K562 (cell line): ENCODE measurements at regions not wholly inside any gene's neighbourhood (a gene's known extent, or its start where the extent isn't known, plus 50 kb on each side); places are given as distances from the start of the nearest gene placed in this dataset.

Experiments used
- ATAC-seq: fragments of 200-7000 bp; cut with Tn5 transposase; 3 replicates; pipeline ENCODE4 v1.9.1; 2020; ENCODE audit warnings: moderate library complexity
- BruUV-seq: library from RNA; stranded (reverse); fragments of 400-500 nt; replicated peaks from 2 replicates; lab custom pipeline; 2021; lab: Mats Ljungman, UMichigan
- CTCF ChIA-PET: fragments of 300-600 bp; formaldehyde crosslinking; extraction: SDS; loops from one replicate; lab custom pipeline; 2021; ENCODE audit warnings: low intra/inter-chr PET ratio; lab: Yijun Ruan, JAX
- POLR2A ChIA-PET: fragments of 300-600, 350-650 bp; sonication (Branson Sonifier 250); formaldehyde crosslinking; extraction: SDS; loops from one replicate; lab custom pipeline; 2021; ENCODE audit warnings: antibody characterized with exemption, inconsistent platforms; lab: Yijun Ruan, JAX
- DNase-seq, 4 experiments: peaks; one replicate each; pipeline versions ENCODE4 v3.0.0 to v3.0.0-alpha.2; 2011 to 2018; ENCODE audit warnings: low spot score in 3 of 4, mixed read lengths in 3 of 4; ENCODE audit errors: extremely low read depth in 1 of 4
- FAIRE-seq: peaks from 2 replicates; lab custom pipeline; 2011; peaks lifted over from hg19 to GRCh38; lab: Jason Lieb, UNC
- H2AFZ ChIP-seq: 2 replicates; pipeline ENCODE4 v1.6.0; 2011; ENCODE audit warnings: low read depth, low read length, control low read depth, inconsistent platforms
- H3K27ac ChIP-seq: fragments of 200-600 bp; 3 replicates; pipeline ENCODE4 v1.8.0; 2011; ENCODE audit warnings: low read depth, mild to moderate bottlenecking, control low read depth, inconsistent platforms, low read length, moderate library complexity, mixed read lengths; ENCODE audit errors: extremely low read depth
- H3K27me3 ChIP-seq, 2 experiments: fragments of 300-600 bp in 1 of 2; 2 replicates in 1 of 2; 3 replicates in 1 of 2; pipeline versions ENCODE4 v1.6.0 to v1.8.0; 2011; ENCODE audit warnings: inconsistent platforms in 2 of 2, low read length in 2 of 2, mild to moderate bottlenecking in 1 of 2, mixed read lengths in 1 of 2, moderate library complexity in 1 of 2; ENCODE audit not compliant: control insufficient read depth in 2 of 2, insufficient read depth in 2 of 2
- H3K36me3 ChIP-seq: fragments of 300-600 bp; 3 replicates; pipeline ENCODE4 v1.8.0; 2011; ENCODE audit warnings: mild to moderate bottlenecking, low read length, inconsistent platforms; ENCODE audit not compliant: control insufficient read depth, insufficient read depth
- H3K4me1 ChIP-seq, 2 experiments: fragments of 200-600 bp in 1 of 2; replicated peaks in 1 of 2; 2 replicates in 1 of 2; 3 replicates in 1 of 2; pipeline versions ENCODE4 v1.5.1 to v1.8.0; 2011; ENCODE audit warnings: inconsistent platforms in 2 of 2, low read length in 2 of 2, mild to moderate bottlenecking in 1 of 2, mixed read lengths in 1 of 2, moderate library complexity in 1 of 2; ENCODE audit not compliant: control insufficient read depth in 2 of 2, insufficient read depth in 2 of 2
- H3K4me2 ChIP-seq: 2 replicates; pipeline ENCODE4 v1.6.1; 2011; ENCODE audit warnings: low read length, control low read depth, inconsistent platforms, mixed read lengths; ENCODE audit not compliant: insufficient read depth
- H3K4me3 ChIP-seq: fragments of 200-600 bp; sonication (generic), shearing (Covaris generic); 2 replicates; pipeline ENCODE4 v1.5.1; 2016; ENCODE audit warnings: control low read depth, inconsistent platforms
- H3K79me2 ChIP-seq: fragments of 200-600 bp; 3 replicates; pipeline ENCODE4 v1.8.0; 2011; ENCODE audit warnings: low read length, inconsistent platforms; ENCODE audit not compliant: control insufficient read depth, insufficient read depth
- H3K9ac ChIP-seq, 2 experiments: 2 replicates each; pipeline versions ENCODE4 v1.6.0 to v1.6.1; 2011; ENCODE audit warnings: low read depth in 2 of 2, low read length in 2 of 2, control low read depth in 1 of 2, inconsistent platforms in 1 of 2, mild to moderate bottlenecking in 1 of 2, mixed read lengths in 1 of 2; ENCODE audit not compliant: insufficient read depth in 1 of 2
- H3K9me1 ChIP-seq: one replicate; pipeline ENCODE4 v1.6.0; 2011; ENCODE audit warnings: inconsistent platforms, mild to moderate bottlenecking, low read length, moderate library complexity; ENCODE audit not compliant: control insufficient read depth, insufficient read depth
- H3K9me3 ChIP-seq: replicated peaks from 2 replicates; pipeline ENCODE4 v1.5.1; 2011; ENCODE audit warnings: low read depth, low read length, inconsistent platforms; ENCODE audit not compliant: control insufficient read depth, insufficient read depth
- H4K20me1 ChIP-seq: replicated peaks from 2 replicates; pipeline ENCODE4 v1.6.1; 2011; ENCODE audit warnings: low read length, inconsistent platforms, mixed read lengths; ENCODE audit not compliant: control insufficient read depth, insufficient read depth
- CBX8 ChIP-seq: fragments of 200-600 bp; sonication (generic); IDR thresholded peaks from 2 replicates; pipeline ENCODE4 v1.6.1; 2012; ENCODE audit warnings: borderline replicate concordance, mixed run types, low read depth, mild to moderate bottlenecking, moderate library complexity, mixed read lengths, low read length, control low read depth, inconsistent platforms; ENCODE audit not compliant: poor library complexity, severe bottlenecking; ENCODE audit errors: extremely low read depth
- HDAC6 ChIP-seq: IDR thresholded peaks from 2 replicates; pipeline ENCODE4 v1.6.1; 2012; ENCODE audit warnings: low read depth, mild to moderate bottlenecking, control low read depth, inconsistent platforms, low read length, moderate library complexity
- NR3C1 ChIP-seq: sonication (generic); formaldehyde crosslinking; IDR thresholded peaks from 2 replicates; pipeline ENCODE4 v1.8.1; 2022; ENCODE audit warnings: missing genetic modification reagents
- TARDBP ChIP-seq: fragments of 450-650 bp; IDR thresholded peaks from 2 replicates; pipeline ENCODE4 v1.6.1; 2016
- THRAP3 ChIP-seq: fragments of 450-650 bp; IDR thresholded peaks from 2 replicates; pipeline ENCODE4 v1.6.1; 2016; ENCODE audit warnings: mild to moderate bottlenecking, inconsistent platforms, borderline replicate concordance
- ZFPM2 ChIP-seq: fragments of 250-450 bp; sonication (Bioruptor Pico); IDR thresholded peaks from 2 replicates; pipeline ENCODE4 v1.5.1; 2022; ENCODE audit warnings: mild to moderate bottlenecking
- WGBS: fragments of 100-300 bp; shearing (Covaris generic); methylation state at CpG from one replicate; pipeline ENCODE4 v1.1.6; 2016; ENCODE audit warnings: low coverage, mixed read lengths; ENCODE audit not compliant: insufficient coverage; ENCODE audit errors: missing lambda C conversion rate; 5-methylcytosine and 5-hydroxymethylcytosine counted together
- in situ Hi-C: fragments of 300-500 bp; cut with MboI; formaldehyde crosslinking; loops from 4 replicates; pipeline ENCODE4 v1.15.0; 2018; ENCODE audit warnings: inconsistent platforms, mixed read lengths
- intact Hi-C: fragments of 100-400 bp; cut with micrococcal nuclease; formaldehyde crosslinking; loops from 2 replicates; pipeline ENCODE4 v1.14.2; 2022
- TF ChIP-seq, protein P1 (sequence below): fragments of 250-450 bp; sonication (Bioruptor Pico); IDR thresholded peaks from 2 replicates; pipeline ENCODE4 v1.6.1; 2021; ENCODE audit warnings: mild to moderate bottlenecking

DNA sequence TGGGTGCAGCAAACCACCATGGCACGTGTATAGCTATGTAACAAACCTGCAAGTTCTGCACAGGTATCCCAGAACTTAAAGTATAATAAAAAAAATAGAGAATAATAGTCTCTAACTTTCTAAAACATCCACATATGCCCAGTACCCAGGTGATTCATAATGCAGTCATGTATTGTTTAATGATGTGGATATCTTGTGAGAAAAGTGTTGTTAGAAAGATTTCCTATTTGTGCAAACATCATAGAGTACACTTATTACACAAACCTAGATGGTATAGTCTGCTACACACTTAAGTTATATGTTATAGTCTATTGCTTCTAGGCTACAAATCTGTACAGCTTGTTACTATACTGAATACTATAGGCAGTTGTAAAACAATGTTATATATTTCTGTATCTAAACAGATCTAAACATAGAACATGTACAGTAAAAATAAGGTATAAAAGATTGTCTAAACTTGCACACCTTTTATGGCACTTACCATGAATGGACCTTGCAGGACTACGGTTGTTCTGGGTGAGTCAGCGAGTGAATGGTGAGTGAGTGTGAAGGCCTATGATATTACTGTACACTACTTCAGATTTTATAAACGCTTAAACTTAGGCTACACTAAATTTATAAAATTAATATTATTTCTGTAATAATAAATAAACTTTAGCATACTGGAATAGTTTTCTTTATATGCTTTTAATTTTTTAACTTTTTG, 232.2 kb upstream of the SLIT2 start:
- Histone ChIP-seq H3K9me3 (no peaks in the 10 kb centered on the region), H3K4me1 (no peaks in the 10 kb centered on the region), H2AFZ (no peak overlapping the region), H3K9me1 (no peaks in the 10 kb centered on the region), H3K27me3 (no peaks in the 10 kb centered on the region), H3K79me2 (no peaks in the 10 kb centered on the region), H3K9ac (no peak overlapping the region), H3K4me2 (no peak overlapping the region), H3K4me3 (no peak overlapping the region), H3K27ac (no peak overlapping the region), H3K36me3 (no peaks in the 10 kb centered on the region), H4K20me1 (no peaks in the 10 kb centered on the region)
- no TSS peak for BruUV-seq
- DNase-seq, result no peak
- 1% methylated on average over 4 of the region's 4 CpGs for WGBS
- CTCF ChIA-PET, result no interaction called here
- no peak for TF ChIP-seq NR3C1 (CRISPR knock-in tag)
- TF ChIP-seq CBX8, result no peak
- TF ChIP-seq THRAP3, result no peak
- TF ChIP-seq TARDBP, result no peak
- TF ChIP-seq, protein P1, sequence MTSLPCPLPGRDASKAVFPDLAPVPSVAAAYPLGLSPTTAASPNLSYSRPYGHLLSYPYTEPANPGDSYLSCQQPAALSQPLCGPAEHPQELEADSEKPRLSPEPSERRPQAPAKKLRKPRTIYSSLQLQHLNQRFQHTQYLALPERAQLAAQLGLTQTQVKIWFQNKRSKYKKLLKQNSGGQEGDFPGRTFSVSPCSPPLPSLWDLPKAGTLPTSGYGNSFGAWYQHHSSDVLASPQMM (CRISPR knock-in tag), result no peak
- in situ Hi-C loops, result no loop called here
- no peak for FAIRE-seq
- POLR2A ChIA-PET, result no interaction called here
- no peak for ATAC-seq
- intact Hi-C loops, result no loop called here

DNA sequence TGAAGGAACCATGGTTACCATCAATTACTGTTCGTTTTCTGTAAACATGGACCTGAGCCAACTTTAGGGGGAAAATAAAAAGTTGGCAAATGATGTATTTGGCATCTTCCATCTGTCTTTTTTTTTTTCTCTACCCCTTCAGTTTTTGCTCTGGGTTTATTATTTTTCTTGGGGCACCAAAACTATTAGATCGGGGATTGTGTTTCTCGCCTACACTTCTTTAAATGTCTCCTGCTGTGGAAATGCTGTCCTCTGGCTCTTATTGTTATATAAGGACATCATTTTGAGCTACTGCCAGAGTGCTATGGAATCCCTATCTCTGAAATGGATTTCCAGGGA, 234.0 kb upstream of the SLIT2 start:
- 2% methylated on average over 3 of the region's 3 CpGs for WGBS
- BruUV-seq, result no TSS peak
- CTCF ChIA-PET, result no interaction called here

More for the DNA sequence above, 234.0 kb upstream of the SLIT2 start:
- no peak overlapping the region for H3K4me2 ChIP-seq
- POLR2A ChIA-PET, result no interaction called here
- no peak for TF ChIP-seq ZFPM2 (CRISPR knock-in tag)
- no peak for TF ChIP-seq HDAC6
- H3K9me3 ChIP-seq, result no peaks in the 10 kb centered on the region
- no peaks in the 10 kb centered on the region for H3K4me1 ChIP-seq
- H3K27ac ChIP-seq, result no peak overlapping the region
- H3K9ac ChIP-seq, result no peak overlapping the region
- ATAC-seq, result no peak
- FAIRE-seq, result no peak
- H3K9me1 ChIP-seq, result no peaks in the 10 kb centered on the region
- DNase-seq, result no peak
- H2AFZ ChIP-seq, result no peak overlapping the region
- H3K79me2 ChIP-seq, result no peaks in the 10 kb centered on the region
- intact Hi-C loops, result no loop called here
- in situ Hi-C loops, result no loop called here
- no peak overlapping the region for H3K4me3 ChIP-seq
- no peaks in the 10 kb centered on the region for H3K27me3 ChIP-seq
- H4K20me1 ChIP-seq, result no peaks in the 10 kb centered on the region
- no peaks in the 10 kb centered on the region for H3K36me3 ChIP-seq
